Ishikawa (cell line): ENCODE measurements at regions not wholly inside any gene's neighbourhood (a gene's known extent, or its start where the extent isn't known, plus 50 kb on each side); places are given as distances from the start of the nearest gene placed in this dataset.

Experiments
- CREB1 ChIP-seq: IDR thresholded peaks from 2 replicates; pipeline ENCODE4 v1.6.1; 2012; ENCODE audit warnings: low read depth
- TAF1 ChIP-seq: IDR thresholded peaks from 2 replicates; pipeline ENCODE4 v1.6.1; 2012; ENCODE audit warnings: low read depth, mild to moderate bottlenecking

- TF ChIP-seq CREB1 (no peak), TAF1 (no peak)
Observed at GRCh38 chr5:38207343-38207742, 51.0 kb upstream of the EGFLAM start.
